NT2/D1 (cell line): ENCODE measurements at regions not wholly inside any gene's neighbourhood (a gene's known extent, or its start where the extent isn't known, plus 50 kb on each side); places are given as distances from the start of the nearest gene placed in this dataset.

Experiments
- SUZ12 ChIP-seq: IDR thresholded peaks from 2 replicates; pipeline ENCODE4 v1.6.1; 2011; ENCODE audit not compliant: insufficient read length, insufficient read depth; ENCODE audit errors: extremely low read depth
- YY1 ChIP-seq: IDR thresholded peaks from 2 replicates; pipeline ENCODE4 v1.6.1; 2011; ENCODE audit not compliant: insufficient read length, insufficient read depth
- ZNF274 ChIP-seq: IDR thresholded peaks from 2 replicates; pipeline ENCODE4 v1.6.1; 2011; ENCODE audit warnings: mild to moderate bottlenecking, low read depth, low read length

DNA sequence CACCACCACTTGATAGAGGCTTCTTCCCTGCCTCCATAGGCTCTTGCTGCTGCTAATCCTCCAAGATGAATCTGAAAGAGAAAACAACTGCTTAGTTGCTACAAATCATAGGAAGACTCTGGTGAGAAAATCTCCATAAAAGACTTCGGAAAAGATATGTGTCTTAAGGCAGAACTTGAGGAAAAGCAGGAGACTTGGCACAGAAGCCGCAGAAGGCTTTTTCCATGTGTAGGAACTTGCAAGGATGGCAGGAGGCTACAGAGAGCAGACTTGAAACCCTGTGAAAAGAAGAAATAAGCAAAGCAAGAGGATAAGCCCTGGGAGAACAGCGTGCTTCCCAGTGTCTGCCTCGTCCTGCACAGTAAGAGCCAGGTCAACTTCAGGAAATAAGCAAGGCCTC, 128.2 kb upstream of the NDUFV2 start:
- TF ChIP-seq ZNF274 (no peak), YY1 (no peak), SUZ12 (no peak)
